ENCODE measurements at regions not wholly inside any gene's neighbourhood (a gene's known extent, or its start where the extent isn't known, plus 50 kb on each side); places are given as distances from the start of the nearest gene placed in this dataset.

- TF ChIP-seq ZNF462 (CRISPR knock-in tag; IDR thresholded peaks at IDR 0.05), result no peak
- no peak for TF ChIP-seq ZNF114 (CRISPR knock-in tag; IDR thresholded peaks at IDR 0.05)
- no peak for TF ChIP-seq NANOG (IDR thresholded peaks at IDR 0.05; ENCODE audit: borderline replicate concordance)
- TF ChIP-seq JUNB (IDR thresholded peaks at IDR 0.05; ENCODE audit: unreplicated experiment), result no peak
- no peak for TF ChIP-seq POLR2AphosphoS5 (IDR thresholded peaks at IDR 0.05; ENCODE audit: low read depth)
Observed at GRCh38 chr13:62092536-62092935, 676.9 kb upstream of the PCDH20 start (continued).

DNA sequence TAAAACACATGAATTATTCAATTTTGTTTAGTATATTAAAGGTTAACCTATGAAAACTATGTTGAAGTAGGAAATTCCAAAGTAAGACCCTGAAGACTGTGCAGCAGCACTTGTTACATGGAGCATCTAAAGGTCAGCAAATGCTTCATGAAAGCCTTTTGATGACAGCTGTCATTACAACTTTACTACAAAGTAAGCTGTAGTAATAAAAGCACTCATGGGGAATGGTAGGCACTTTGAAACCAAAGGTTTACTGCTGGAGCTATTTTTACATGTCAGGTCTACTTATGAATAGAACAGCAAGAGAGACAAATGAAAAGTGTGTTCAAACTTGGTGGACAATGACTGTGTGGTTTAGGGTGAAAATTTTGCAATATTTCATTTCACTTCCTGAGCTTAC is 672.5 kb upstream of the PCDH20 start:
- ATAC-seq, result no peak
- Histone ChIP-seq H3F3A (replicated peaks; ENCODE audit: low read depth) (no peaks in the 10 kb centered on the region), H3K4me2 (no peak overlapping the region), H3K4me1 (ENCODE audit: insufficient read depth) (peaks cover 7% of the 10 kb centered on the region; the same call in 1 of the 2 replicates), H3K9me2 (ENCODE audit: insufficient read depth) (no peaks in the 10 kb centered on the region), H3K27me3 (ENCODE audit: insufficient read depth) (no peaks in the 10 kb centered on the region), H3K27ac (ENCODE audit: low read depth) (no peak overlapping the region), H3K79me2 (replicated peaks; ENCODE audit: insufficient read depth) (no peaks in the 10 kb centered on the region), H3K4me3 (no peak overlapping the region), H3K36me3 (ENCODE audit: insufficient read depth) (no peaks in the 10 kb centered on the region), H2AFZ (no peak overlapping the region), H4K20me1 (replicated peaks; ENCODE audit: insufficient read depth) (no peaks in the 10 kb centered on the region)
- peaks cover 13% of the 10 kb centered on the region for H3K4me1 Mint-ChIP-seq
- no peak overlapping the region for H3K4me3 Mint-ChIP-seq
- DNase-seq (ENCODE audit: low spot score), result no peak
- no peaks in the 10 kb centered on the region for H3K36me3 Mint-ChIP-seq (ENCODE audit: low read depth)
- H3K27me3 Mint-ChIP-seq (ENCODE audit: insufficient read depth, low read depth, poor library complexity), result no peaks in the 10 kb centered on the region
- H3K27ac Mint-ChIP-seq, result no peak overlapping the region
- no peaks in the 10 kb centered on the region for H3K9me3 Mint-ChIP-seq
- no peak for TF ChIP-seq POLR2AphosphoS5 (IDR thresholded peaks at IDR 0.05; ENCODE audit: low read depth)
- no peak for TF ChIP-seq JUNB (IDR thresholded peaks at IDR 0.05; ENCODE audit: unreplicated experiment)
- TF ChIP-seq, protein P1, sequence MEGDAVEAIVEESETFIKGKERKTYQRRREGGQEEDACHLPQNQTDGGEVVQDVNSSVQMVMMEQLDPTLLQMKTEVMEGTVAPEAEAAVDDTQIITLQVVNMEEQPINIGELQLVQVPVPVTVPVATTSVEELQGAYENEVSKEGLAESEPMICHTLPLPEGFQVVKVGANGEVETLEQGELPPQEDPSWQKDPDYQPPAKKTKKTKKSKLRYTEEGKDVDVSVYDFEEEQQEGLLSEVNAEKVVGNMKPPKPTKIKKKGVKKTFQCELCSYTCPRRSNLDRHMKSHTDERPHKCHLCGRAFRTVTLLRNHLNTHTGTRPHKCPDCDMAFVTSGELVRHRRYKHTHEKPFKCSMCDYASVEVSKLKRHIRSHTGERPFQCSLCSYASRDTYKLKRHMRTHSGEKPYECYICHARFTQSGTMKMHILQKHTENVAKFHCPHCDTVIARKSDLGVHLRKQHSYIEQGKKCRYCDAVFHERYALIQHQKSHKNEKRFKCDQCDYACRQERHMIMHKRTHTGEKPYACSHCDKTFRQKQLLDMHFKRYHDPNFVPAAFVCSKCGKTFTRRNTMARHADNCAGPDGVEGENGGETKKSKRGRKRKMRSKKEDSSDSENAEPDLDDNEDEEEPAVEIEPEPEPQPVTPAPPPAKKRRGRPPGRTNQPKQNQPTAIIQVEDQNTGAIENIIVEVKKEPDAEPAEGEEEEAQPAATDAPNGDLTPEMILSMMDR (conservative IDR thresholded peaks at IDR 0.05; ENCODE audit: low read depth in 2 of 2), result no peak
- TF ChIP-seq ZNF462 (CRISPR knock-in tag; IDR thresholded peaks at IDR 0.05), result no peak
- no peak for TF ChIP-seq EZH2phosphoT487 (IDR thresholded peaks at IDR 0.05; ENCODE audit: unreplicated experiment)
- TF ChIP-seq NANOG (IDR thresholded peaks at IDR 0.05; ENCODE audit: borderline replicate concordance), result no peak
- TF ChIP-seq ZNF331 (CRISPR knock-in tag; IDR thresholded peaks at IDR 0.05; ENCODE audit: low read depth), result no peak

Measured in GM23338 (cell line).